ENCODE measurements at regions not wholly inside any gene's neighbourhood (a gene's known extent, or its start where the extent isn't known, plus 50 kb on each side); places are given as distances from the start of the nearest gene placed in this dataset.
"Not testable (repeated sequence)": the region's sequence is repeated elsewhere in the genome, so short reads cannot be mapped to it uniquely, and the experiment has no call there.

DNA sequence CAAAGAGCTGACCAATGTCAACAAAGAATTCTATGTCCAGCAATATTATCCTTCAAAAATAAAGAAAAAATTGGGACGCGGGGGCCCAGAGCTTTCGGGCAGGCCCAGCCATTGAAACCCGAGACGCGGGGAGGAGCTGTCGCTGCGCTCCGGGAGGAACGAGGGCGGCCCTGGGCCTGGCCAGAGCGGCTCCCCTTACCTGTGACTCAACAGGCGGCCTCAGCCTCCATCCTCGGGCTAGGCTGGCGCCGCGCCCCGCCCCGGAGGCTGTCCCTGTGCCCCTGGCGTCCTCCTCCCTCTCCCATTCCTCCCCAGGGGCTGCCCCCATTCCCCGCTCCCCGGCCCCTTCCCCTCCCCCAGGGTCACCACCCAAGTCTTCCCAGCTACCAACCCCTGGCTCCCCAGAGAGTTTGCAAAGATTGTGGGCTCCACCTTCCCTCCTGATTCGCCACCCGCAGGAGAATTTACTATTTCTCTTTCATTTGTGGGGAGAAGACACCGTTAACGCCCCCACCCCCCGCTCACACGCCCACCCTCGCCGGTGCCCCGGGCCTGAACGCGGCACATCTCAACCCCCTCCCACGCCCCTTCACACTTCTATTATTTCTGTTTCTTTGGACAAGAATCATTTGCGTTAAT lies 127.9 kb downstream of the ARRDC4 start:
- DNase-seq (ENCODE audit: low spot score) = not testable (repeated sequence)

DNA sequence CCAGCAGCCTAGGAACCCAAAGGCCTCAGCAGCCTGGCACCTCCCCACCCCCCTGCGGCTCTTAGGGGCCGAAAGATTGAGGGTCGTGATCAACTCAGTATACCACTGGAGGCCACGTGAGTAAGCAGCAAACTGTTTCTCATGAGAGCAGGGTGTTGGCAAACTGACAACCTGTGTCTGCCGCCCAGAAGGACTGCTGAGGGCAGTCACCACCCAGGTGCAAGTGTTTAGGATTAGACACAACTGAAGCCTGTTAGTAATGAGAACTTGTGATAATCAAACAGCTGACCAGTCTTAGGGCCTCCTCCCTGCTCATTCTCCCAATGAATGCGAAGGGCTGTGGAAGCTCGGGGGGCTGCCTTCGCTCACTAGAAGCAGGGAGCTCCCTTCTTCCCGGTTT lies 128.8 kb downstream of the ARRDC4 start:
- not testable (repeated sequence) for DNase-seq (ENCODE audit: low spot score)

DNA sequence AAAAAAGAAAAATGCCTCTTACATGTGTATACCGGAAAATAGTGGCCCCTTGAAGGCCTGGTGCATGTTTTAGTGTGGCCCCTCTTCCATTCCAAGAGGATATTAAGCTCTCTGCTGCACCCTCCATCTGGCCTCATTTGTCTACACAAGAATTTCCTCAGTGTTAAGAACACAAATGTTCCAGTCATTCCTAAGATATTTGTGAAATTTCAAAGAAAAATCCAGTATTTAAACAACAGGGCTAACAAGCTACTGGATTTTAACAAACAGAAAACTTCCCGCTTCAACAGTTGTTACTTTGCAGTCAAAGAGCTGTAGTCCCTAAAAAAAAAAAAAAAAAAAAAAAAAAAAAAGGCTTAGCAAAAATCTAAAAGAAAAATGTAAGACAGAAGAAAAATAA lies 137.5 kb downstream of the ARRDC4 start:
- DNase-seq (ENCODE audit: low spot score) = not testable (repeated sequence)

DNA sequence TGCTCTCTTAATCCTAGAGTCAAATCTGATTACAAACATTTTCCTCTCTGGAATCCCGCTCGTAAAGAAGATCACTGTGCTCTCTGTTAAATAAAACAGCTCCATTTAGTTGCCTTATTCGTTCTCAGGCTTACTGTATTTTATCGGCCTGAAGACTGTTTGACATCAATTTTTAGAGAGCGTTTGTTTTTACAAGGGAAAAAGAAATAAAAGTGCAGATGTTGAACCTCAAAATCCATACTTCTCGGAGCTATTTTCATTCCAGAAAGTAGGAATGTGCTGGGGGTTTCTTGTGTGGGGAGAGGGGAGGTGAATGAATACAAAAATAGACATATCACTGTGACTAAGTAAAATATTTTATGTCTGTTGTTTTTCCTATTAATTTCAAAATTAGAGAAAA lies 140.1 kb downstream of the ARRDC4 start:
- not testable (repeated sequence) for DNase-seq (ENCODE audit: low spot score)

DNA sequence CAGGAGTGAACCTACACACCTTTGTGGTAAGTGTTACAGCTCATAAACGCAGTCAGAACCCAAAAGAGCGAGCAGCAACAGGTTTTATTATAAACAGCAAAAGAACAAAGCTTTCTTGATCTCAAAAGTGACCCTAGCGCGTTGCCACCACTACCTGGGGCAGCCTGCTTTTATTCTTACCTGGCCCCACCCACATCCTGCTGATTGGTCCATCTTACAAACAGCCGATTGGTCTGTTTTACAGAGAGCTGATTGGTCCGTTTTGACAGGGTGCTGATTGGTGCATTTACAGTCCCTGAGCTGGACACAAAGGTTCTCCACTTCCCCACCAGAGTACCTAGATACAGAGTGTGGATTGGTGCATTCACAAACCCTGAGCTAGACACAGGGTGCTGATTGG lies 143.1 kb downstream of the ARRDC4 start:
- DNase-seq (ENCODE audit: low spot score) = no peak

DNA sequence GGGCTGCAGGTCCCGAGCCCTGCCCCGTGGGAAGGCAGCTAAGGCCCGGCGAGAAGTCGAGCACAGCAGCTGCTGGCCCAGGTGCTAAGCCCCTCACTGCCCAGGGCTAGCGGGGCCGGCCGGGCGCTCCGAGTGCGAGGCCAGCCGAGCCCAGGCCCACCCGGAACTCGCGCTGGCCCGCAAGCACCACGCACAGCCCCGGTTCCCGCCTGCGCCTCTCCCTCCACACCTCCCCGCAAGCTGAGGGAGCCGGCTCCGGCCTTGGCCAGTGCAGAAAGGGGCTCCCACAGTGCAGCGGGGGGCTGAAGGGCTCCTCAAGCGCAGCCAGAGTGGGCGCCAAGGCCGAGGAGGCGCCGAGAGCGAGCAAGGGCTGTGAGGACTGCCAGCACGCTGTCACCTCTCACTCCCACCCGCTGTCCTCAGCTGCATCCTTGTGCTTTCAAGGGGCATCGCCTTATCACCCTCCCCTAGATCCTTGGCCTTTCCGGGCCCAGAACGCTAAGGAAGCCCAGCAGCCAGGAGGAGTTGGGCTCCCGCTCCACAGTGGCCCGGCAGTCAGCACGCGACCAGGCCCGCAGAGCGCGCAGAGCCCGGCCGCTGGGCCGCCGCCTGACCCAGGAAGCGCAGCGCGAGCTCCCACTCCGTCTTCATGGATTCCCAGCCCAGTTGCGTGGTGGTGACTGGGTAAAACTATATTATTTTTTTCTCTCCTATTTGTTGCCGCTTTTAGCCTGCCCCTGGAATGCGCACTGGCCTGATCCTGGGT lies 144.1 kb downstream of the ARRDC4 start:
- not testable (repeated sequence) for DNase-seq (ENCODE audit: low spot score)

DNA sequence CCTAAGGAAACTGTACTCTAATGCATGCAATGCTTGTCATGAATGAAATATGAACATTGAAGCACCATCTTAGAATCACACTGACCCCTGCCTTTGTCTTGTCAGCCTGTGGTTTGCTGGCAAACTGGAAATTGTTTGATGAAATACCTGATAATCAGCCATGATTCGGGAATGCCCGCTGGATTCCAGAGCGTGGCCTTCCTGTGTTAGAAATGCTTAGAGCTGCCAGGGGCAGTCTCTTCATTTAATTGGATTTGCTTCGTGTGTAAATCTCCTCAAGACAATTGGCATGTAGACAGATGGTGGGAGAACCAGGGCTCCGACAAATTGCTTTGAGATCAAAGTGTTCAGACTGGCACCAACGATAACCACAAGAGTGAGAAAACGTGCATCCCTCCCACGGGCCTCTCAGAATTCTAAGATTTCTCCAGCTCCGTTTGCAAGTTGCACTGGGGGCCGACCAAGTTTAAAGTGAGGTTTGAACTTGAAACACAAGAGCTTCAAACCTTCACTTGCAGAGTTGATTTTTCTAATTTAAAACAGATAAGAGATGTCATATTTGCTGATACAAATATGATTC lies 146.2 kb downstream of the ARRDC4 start:
- not testable (repeated sequence) for DNase-seq (ENCODE audit: low spot score)

DNA sequence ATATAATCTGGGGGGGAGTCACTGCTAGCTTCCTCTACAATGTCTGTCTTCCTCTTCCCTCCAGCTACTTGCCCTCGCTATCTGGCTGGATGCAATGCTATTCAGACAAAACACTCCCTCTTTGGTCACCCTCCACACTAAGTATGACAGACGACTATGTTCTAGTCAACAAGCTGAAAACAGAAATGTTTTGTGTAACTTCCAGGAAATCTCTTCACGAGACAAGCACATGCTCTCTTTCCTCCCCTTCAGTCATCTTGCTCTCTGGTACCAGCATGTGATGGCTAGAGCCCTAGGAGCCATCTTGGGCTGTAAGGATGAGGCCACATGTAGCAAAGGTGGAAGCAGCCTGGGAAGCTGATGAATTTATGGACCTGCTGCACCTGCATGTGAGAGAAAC lies 151.3 kb downstream of the ARRDC4 start:
- no peak for DNase-seq (ENCODE audit: low spot score)

DNA sequence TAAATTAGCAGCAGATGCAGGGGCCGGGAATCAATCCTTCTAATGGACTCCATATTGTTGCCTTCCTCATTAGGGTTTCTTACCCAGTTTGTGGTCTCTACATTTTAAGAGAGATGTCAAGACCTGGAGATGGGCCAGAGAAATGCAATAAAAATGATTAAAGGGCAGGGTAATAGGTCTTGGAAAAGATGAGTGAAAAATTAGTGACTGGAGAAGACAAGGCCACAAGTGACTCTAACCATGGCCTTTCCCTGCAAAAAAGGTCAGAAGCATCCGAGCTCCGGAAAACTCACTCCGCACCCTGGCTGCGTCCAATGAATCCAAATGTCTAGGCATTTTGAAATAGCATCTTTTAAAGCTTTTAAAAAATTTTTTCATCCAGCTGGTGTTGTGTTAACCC lies 152.8 kb downstream of the ARRDC4 start:
- DNase-seq (ENCODE audit: low spot score) = no peak

DNA sequence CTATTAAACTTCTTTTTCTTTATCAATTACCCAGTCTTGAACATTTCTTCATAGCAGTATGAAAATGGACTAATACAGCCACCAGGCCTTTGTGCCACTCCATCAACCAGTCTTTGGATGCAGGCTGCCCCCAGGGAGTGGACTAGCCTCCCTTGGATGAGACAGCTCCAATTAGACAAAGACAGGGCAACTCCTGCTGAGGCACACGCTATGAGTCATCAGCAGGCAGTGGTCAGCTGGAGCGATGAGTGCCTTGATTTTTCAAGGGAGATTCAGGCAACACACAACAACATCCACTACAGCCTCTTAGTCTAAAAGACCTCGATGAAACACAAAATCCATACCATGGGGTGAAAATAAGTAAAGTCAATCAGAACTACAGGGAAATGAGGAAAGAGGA lies 160.1 kb downstream of the ARRDC4 start:
- peak; percentile 26 for DNase-seq (ENCODE audit: low spot score)

DNA sequence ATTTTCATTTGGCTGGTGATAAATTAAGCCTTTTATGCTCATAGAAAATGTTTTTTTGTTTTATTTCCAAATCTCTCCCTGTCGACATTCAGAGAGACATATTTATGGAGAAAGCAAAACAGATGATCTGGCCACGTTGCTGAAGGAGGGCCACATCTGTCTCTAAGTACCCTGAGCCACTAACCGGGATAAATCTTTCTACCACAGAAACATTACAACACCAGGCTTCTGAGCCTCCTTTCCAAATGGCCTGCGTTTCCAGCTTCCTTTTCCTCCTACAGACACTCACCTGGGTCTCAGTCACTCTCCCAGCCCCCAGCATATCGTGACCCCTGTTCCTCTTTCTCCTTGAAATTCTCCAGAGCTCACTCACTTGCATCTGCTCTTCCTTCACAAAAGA lies 161.0 kb downstream of the ARRDC4 start:
- no peak for DNase-seq (ENCODE audit: low spot score)

DNA sequence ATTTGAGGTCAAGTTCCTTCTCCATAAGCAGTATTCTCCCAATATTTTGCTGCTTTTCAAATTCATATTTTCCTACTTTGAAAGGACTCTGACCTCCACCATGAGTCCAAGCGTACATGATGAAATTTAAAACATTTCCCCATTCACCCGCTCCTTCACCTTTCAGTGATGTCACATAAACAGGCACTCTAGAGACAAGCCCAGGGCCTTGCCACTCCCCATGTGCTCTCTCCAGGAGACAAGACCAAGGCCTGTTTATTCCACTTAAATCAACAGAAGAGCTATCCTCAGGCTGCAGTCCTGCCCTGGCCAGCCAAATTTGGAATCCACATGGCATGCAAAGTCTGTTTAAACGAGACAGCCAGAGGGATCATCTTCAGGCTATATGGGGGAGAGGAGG lies 161.5 kb downstream of the ARRDC4 start:
- DNase-seq (ENCODE audit: low spot score) = no peak

DNA sequence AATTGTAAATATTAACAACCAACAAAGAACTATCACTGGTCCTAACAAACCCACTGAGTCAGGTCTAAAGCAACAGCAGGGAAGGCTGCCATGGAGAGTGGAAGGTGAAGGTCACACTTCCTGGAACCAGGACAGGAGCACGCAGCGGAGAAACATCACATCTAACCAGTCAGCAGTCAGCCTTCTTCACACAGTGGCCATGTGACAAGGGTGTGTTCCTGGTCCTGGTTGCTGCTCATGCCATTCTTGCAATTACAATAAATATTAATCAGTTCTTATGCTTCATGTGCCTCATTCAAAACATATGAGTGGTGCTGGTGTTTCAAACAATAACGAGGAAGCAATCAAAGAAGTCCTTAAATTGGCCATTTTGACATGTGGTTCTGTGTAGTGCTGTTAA lies 162.8 kb downstream of the ARRDC4 start:
- peak; percentile 19 for DNase-seq (ENCODE audit: low spot score)

DNA sequence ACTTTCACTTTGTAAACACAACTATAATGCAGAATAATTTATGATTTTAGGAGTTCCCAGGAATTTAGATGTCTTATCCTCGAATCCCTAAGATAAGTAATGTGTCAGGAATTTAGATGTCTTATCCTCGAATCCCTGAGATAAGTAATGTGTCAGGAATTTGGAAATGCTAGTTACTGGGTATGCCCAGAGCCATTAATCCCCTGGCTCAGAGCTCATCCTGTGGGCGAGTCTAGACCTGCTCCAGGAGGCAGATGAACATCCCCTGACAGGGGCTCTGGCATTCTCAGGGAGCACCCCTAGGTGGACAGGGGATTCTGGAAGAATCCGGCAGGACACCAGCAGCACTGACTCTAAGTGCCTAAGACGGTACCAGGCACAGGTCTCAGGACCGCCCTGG lies 163.3 kb downstream of the ARRDC4 start:
- peak; percentile 55 for DNase-seq (ENCODE audit: low spot score)

DNA sequence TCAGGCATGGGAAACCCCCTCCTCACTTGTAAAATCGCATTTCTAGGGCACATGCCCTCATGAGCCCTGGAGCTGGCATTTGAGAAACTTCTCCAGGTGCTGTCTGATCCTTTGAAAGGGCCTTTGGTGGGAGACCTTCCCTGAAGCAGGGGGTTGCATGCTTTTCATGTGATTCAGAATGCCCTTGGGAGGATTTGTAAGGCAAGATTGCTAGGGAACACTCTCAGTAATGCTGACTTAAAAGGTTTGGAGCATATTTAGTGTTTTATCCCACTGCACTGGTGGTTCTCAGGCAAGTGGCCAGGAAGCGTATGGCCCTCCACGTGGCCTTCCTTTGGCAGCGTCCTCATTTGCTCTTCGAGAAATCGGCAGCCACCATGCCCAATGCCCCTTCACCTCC lies 164.1 kb downstream of the ARRDC4 start:
- DNase-seq (ENCODE audit: low spot score) = no peak

DNA sequence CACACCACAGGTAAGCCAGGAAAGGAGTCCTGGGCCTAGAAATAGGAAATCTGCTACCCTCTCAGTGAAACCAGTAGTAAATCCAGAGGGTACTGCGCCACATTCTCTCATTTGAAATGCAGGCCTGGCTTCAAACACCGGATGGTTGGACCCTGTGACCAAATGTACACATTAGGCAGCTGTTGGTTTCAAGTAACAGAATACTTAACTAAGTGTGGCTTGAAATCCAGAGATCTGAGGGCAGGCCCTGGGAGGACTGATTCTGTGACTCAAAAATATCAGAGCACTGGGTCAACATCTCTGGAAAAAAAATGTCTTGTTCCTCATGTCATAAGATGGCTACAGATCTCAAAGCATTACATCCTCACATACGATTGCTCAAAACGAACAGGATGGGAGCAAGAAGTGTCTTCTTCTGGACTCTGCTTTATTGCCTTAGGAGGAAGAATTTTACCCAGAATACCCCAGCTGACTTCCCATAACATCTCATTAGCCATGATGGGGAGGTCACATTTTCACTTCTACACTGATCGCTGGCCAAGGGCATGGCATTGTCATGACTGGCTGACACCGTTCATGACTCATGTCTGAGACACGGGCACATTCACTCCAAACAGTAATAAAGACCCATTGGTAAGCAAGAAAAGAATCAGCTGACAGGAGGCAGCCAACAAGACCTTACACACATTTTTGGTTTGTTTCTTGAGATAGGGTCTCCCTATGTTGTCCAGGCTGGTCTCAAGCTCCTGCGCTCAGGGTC lies 166.0 kb downstream of the ARRDC4 start:
- peak; percentile 14 for DNase-seq (ENCODE audit: low spot score)

DNA sequence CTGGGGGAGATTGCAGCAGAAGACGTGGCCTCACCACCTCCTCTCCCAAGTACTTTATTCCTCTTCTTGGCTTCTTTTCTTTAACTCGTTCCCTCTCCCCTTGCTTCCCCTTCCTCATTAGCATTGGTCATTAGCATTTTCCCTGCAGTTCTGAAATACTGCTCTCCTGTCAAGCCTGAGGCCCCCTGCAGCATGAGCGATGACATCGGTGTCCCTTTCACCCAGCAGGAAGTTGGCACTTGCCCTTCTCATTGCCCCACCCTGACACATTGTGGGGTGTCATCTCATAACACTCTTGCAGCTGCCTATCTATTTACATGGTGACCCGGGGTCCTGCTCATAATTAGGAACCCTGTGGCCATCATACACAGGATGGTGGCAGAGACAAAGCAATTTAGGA lies 167.1 kb downstream of the ARRDC4 start:
- no peak for DNase-seq (ENCODE audit: low spot score)

DNA sequence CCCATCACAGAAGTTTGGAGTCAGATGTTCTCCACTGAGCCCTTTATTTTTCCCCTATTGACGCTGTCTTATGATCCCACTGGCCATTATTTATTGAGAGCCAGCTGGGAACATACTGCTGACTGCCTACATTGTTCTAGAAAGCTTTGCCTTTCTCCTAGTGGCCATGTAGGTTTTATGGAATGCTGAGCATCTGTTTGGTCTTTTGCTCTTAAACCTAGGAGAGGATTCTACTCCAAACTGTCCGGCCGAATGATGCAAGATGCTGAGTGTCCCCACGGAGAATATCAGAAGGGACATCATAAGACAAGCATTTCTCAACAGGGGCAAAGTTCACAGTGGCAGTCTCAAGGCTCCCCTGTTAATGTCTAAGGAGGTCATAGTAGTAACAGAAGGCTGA lies 171.4 kb downstream of the ARRDC4 start:
- DNase-seq (ENCODE audit: low spot score) = no peak

DNA sequence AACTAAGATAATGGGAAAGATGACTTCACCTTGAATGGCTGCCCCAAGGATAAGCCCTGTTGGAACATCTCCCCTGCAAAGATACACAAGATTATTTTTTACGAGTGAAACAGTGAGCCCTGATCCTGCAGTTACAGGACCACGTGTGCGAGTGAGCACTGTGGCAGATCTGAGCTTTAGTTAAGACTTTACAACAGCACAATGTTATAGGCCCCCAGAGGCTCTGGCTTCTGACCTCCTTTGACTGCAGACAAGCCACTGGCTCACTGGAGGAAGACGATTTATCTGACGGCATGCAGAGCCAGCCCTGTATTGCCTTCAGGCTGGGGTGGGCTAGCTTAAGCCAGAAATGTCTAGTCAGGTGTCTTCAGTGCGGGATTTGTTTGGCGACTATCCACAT lies 174.4 kb downstream of the ARRDC4 start:
- DNase-seq (ENCODE audit: low spot score) = no peak

DNA sequence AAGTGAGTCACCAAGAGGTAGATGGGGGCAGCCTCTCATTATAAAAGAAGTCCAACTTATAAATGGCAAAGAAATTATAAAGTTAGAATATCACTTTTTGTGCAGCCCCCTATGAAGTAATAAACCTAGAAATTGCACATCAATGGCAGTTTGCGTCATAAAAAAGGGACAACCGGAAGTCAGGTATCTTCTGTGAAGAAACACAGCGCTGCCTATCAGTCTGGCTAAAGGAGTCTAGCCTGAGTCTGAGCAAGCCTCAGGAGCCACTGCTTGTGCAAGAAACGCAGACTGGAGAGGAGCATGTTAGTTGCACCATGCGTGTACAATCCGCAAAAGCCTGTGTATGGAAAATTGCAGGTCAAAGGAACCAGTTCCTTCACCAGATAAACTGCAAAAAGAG lies 178.4 kb downstream of the ARRDC4 start:
- no peak for DNase-seq (ENCODE audit: low spot score)

DNA sequence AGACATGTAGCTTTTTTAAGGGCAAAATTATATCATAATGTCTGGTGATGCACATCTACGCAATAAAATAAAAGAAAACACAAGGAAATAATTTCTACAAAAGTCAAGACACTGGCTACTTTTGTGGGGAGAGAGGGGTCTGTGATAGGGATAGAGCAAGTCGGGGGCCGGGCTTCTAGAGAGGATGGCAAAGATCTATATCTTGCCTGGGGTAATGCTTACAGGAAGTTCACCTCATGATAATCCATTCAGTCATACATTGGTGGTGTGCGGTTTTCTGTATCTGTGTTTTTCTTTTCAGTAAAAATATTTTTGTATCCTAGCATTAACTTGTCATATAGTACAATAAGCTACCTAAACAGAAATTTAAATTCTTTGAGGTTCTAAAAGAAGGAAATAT lies 178.8 kb downstream of the ARRDC4 start:
- no peak for DNase-seq (ENCODE audit: low spot score)

DNA sequence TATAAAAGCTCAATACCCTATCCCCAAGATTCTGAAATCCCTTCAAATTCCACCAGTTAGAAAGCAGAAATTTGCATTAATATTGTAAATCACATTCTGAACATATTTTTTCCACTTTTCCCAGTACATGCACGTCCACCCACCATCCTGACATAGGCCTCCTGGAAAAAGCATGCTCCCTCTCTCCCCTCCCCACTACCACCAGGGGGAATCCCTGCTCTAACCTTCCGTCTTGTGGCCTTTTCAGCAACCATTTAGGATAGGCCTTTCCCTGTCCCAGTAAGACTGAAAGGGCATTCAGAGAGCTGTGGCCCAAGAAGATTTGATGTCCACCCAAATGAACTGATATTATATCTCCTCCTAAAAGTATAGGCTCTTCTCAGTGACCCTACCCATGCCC lies 182.1 kb downstream of the ARRDC4 start:
- no peak for DNase-seq (ENCODE audit: low spot score)

DNA sequence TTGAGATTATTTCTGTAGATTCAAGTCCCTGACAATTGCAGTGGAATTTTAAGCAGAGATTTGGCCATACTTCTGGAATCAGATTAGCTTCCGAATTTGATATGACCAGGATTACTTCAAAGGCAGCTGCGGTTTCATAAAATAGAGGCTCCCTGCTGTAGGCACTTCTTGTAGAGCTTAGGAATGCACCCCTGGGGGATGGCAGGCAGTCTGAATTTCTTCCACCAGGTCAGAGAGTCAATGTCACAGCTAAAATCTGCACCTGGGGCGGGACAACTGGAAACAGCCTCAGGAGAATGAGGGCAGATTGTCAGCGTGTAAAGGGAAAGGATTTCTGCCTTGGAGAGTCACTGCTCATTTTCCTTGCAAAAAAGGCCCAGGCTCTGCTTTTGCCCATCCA lies 182.6 kb downstream of the ARRDC4 start:
- DNase-seq (ENCODE audit: low spot score) = no peak

Data from AG08395 (cell line).